Suprapubic skin (tissue), 3 donors: ENCODE measurements at regions not wholly inside any gene's neighbourhood (a gene's known extent, or its start where the extent isn't known, plus 50 kb on each side); places are given as distances from the start of the nearest gene placed in this dataset.

Experiments
- POLR2A ChIP-seq, 2 donors: fragments of 450-650 bp; IDR thresholded peaks; one replicate each; pipeline ENCODE4 v1.6.1; 2017; ENCODE audit warnings: antibody characterized with exemption in 2 of 2, mild to moderate bottlenecking in 2 of 2, moderate library complexity in 2 of 2
- TF ChIP-seq, protein P1 (sequence below), 2 donors: fragments of 200-600 bp in 1 of 2; fragments of 450-650 bp in 1 of 2; sonication (generic) in 1 of 2; IDR thresholded peaks; one replicate each; pipeline ENCODE4 v1.5.1; 2016 to 2019; ENCODE audit warnings: antibody characterized with exemption in 2 of 2, mild to moderate bottlenecking in 1 of 2, moderate library complexity in 1 of 2

DNA sequence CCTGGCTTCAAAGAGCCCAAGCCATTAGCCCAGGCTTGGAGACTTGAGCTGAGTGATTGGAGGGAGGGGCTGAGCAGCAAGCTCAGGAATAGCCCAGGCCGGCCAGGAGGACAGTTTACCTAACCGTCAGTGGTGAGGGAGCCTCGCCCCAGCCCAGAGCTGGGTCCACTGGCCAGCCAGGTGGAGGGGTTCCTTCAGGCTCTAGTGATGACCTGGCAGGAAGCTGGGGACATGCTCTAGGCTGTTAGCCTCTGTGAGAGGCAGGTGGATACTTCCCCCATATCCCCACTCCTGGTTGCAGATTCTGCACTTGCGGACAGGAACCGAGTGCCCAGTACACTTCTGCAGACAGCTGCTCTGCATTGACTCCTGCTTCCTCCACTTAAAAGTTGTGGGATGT lies 61.2 kb upstream of the ANTXRL start:
- TF ChIP-seq, protein P1, sequence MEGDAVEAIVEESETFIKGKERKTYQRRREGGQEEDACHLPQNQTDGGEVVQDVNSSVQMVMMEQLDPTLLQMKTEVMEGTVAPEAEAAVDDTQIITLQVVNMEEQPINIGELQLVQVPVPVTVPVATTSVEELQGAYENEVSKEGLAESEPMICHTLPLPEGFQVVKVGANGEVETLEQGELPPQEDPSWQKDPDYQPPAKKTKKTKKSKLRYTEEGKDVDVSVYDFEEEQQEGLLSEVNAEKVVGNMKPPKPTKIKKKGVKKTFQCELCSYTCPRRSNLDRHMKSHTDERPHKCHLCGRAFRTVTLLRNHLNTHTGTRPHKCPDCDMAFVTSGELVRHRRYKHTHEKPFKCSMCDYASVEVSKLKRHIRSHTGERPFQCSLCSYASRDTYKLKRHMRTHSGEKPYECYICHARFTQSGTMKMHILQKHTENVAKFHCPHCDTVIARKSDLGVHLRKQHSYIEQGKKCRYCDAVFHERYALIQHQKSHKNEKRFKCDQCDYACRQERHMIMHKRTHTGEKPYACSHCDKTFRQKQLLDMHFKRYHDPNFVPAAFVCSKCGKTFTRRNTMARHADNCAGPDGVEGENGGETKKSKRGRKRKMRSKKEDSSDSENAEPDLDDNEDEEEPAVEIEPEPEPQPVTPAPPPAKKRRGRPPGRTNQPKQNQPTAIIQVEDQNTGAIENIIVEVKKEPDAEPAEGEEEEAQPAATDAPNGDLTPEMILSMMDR (IDR thresholded peaks at IDR 0.05), result no peak
- no peak for TF ChIP-seq POLR2A (IDR thresholded peaks at IDR 0.05)
